ENCODE measurements at regions not wholly inside any gene's neighbourhood (a gene's known extent, or its start where the extent isn't known, plus 50 kb on each side); places are given as distances from the start of the nearest gene placed in this dataset.

DNA sequence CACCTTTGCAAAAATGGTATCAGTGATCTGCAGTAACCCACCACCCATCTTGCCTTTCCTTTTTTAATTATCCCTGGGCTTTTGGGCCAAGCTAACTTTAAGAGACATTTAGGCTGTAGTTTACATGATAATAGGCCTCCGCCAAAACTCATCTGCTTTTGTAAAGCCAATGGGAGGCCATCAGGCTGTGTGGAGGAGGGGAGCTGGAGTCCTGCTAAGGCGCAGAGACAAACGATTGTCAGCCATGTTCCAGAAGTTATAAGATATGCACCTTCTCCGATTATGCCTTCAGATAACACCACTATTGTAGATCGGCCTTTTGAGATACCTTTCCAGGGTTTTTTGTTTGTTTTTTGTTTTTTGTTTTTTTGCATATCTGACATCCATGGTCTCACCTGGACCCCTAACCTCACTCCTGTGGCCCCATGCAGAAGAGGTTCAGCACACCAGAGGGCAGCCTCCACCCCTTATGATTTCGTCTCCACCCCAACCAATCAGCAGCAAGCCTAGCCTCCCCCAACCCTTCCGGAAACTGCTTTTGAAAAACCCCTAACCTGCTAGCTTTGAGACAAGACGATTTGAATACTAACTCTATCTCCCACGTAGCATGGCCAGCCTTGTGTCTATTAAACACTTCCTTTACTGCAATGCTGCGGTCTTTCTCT lies 113.9 kb upstream of the UBL3 start:
- no peaks in the 10 kb centered on the region for H3K27me3 ChIP-seq (replicated peaks in 1 of 4; ENCODE audit: control extremely low read depth in 1 of 4, control insufficient read depth in 3 of 4, insufficient read depth in 4 of 4, low read length in 3 of 4)
- H3K4me2 ChIP-seq (replicated peaks; ENCODE audit: low read depth, low read length, poor library complexity, severe bottlenecking): no peak overlapping the region
- H3K4me3 ChIP-seq (ENCODE audit: control extremely low read depth in 1 of 5, extremely low read depth in 1 of 5, insufficient read depth in 1 of 5, low read depth in 2 of 5, low read length in 4 of 5): no peak overlapping the region
- no peak for DNase-seq
- Mint-ChIP-seq H3K4me1 (no peaks in the 10 kb centered on the region), H3K27ac (no peak overlapping the region), H3K27me3 (peaks cover 4% of the 10 kb centered on the region), H3K9me3 (ENCODE audit: insufficient read depth) (peaks cover 3% of the 10 kb centered on the region), H3K4me3 (no peak overlapping the region)
- no peaks in the 10 kb centered on the region for H3K4me1 ChIP-seq (ENCODE audit: control insufficient read depth in 2 of 2, insufficient read depth in 2 of 2, low read length in 2 of 2)
- H3K9ac ChIP-seq (ENCODE audit: low read length): no peak overlapping the region
- ATAC-seq (ENCODE audit: low read depth): no peak
- H4K20me1 ChIP-seq (ENCODE audit: control insufficient read depth, insufficient read depth, low read length, poor library complexity, severe bottlenecking): no peaks in the 10 kb centered on the region
- CTCF ChIA-PET: interaction anchor here (0.7 kb wide), 1 partner anchor 23 kb away, joined by 3 read pairs; no protein-coding TSS in a partner anchor
- H3K36me3 ChIP-seq (replicated peaks in 1 of 2; ENCODE audit: control extremely low read depth in 1 of 2, control insufficient read depth in 1 of 2, extremely low read depth in 1 of 2, insufficient read depth in 2 of 2, low read length in 1 of 2): no peaks in the 10 kb centered on the region
- H3K27ac ChIP-seq (ENCODE audit: low read length in 2 of 2): no peak overlapping the region
- POLR2A ChIA-PET: no interaction called here
- 90% methylated on average over 6 of the region's 10 CpGs for WGBS (ENCODE audit: insufficient coverage)
- H3K79me2 ChIP-seq (ENCODE audit: control insufficient read depth, insufficient read depth, low read length): no peaks in the 10 kb centered on the region
- peaks cover 0 to 2% (median 0%) of the 10 kb centered on the region in 3 donors for H3K9me3 ChIP-seq (ENCODE audit: control extremely low read depth in 1 of 3, control insufficient read depth in 2 of 3, insufficient read depth in 1 of 3, low read length in 2 of 3)
- no peak for TF ChIP-seq EZH2 (IDR thresholded peaks at IDR 0.05; ENCODE audit: borderline replicate concordance, insufficient read depth, low read depth, low read length, poor library complexity, severe bottlenecking)
- TF ChIP-seq, protein P1, sequence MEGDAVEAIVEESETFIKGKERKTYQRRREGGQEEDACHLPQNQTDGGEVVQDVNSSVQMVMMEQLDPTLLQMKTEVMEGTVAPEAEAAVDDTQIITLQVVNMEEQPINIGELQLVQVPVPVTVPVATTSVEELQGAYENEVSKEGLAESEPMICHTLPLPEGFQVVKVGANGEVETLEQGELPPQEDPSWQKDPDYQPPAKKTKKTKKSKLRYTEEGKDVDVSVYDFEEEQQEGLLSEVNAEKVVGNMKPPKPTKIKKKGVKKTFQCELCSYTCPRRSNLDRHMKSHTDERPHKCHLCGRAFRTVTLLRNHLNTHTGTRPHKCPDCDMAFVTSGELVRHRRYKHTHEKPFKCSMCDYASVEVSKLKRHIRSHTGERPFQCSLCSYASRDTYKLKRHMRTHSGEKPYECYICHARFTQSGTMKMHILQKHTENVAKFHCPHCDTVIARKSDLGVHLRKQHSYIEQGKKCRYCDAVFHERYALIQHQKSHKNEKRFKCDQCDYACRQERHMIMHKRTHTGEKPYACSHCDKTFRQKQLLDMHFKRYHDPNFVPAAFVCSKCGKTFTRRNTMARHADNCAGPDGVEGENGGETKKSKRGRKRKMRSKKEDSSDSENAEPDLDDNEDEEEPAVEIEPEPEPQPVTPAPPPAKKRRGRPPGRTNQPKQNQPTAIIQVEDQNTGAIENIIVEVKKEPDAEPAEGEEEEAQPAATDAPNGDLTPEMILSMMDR (IDR thresholded peaks at IDR 0.05): no peak
- intact Hi-C loops (cut with micrococcal nuclease): no loop called here
- no peak overlapping the region for H2AFZ ChIP-seq (ENCODE audit: insufficient read depth, low read depth, low read length, poor library complexity, severe bottlenecking)

GRCh38 chr13:29963089-29963488 lies 112.7 kb upstream of the UBL3 start:
- Histone ChIP-seq H4K20me1 (ENCODE audit: control insufficient read depth, insufficient read depth, low read length, poor library complexity, severe bottlenecking) (no peaks in the 10 kb centered on the region), H3K9me3 (ENCODE audit: control extremely low read depth in 1 of 3, control insufficient read depth in 2 of 3, insufficient read depth in 1 of 3, low read length in 2 of 3) (peaks cover 0 to 2% (median 0%) of the 10 kb centered on the region in 3 donors), H2AFZ (ENCODE audit: insufficient read depth, low read depth, low read length, poor library complexity, severe bottlenecking) (no peak overlapping the region), H3K27me3 (replicated peaks in 1 of 4; ENCODE audit: control extremely low read depth in 1 of 4, control insufficient read depth in 3 of 4, insufficient read depth in 4 of 4, low read length in 3 of 4) (no peaks in the 10 kb centered on the region), H3K79me2 (ENCODE audit: control insufficient read depth, insufficient read depth, low read length) (no peaks in the 10 kb centered on the region), H3K4me2 (replicated peaks; ENCODE audit: low read depth, low read length, poor library complexity, severe bottlenecking) (no peak overlapping the region), H3K9ac (ENCODE audit: low read length) (no peak overlapping the region), H3K27ac (ENCODE audit: low read length in 2 of 2) (no peak overlapping the region), H3K36me3 (replicated peaks in 1 of 2; ENCODE audit: control extremely low read depth in 1 of 2, control insufficient read depth in 1 of 2, extremely low read depth in 1 of 2, insufficient read depth in 2 of 2, low read length in 1 of 2) (no peaks in the 10 kb centered on the region), H3K4me3 (ENCODE audit: control extremely low read depth in 1 of 5, extremely low read depth in 1 of 5, insufficient read depth in 1 of 5, low read depth in 2 of 5, low read length in 4 of 5) (no peak overlapping the region), H3K4me1 (ENCODE audit: control insufficient read depth in 2 of 2, insufficient read depth in 2 of 2, low read length in 2 of 2) (no peaks in the 10 kb centered on the region)
- TF ChIP-seq EZH2 (IDR thresholded peaks at IDR 0.05; ENCODE audit: borderline replicate concordance, insufficient read depth, low read depth, low read length, poor library complexity, severe bottlenecking): no peak
- TF ChIP-seq, protein P1 (IDR thresholded peaks at IDR 0.05): no peak
- Mint-ChIP-seq H3K27ac (no peak overlapping the region), H3K27me3 (peaks cover 4% of the 10 kb centered on the region), H3K4me1 (no peaks in the 10 kb centered on the region), H3K9me3 (ENCODE audit: insufficient read depth) (no peaks in the 10 kb centered on the region), H3K4me3 (no peak overlapping the region)
- WGBS (ENCODE audit: insufficient coverage): no CpG with 5 or more reads among the region's 3 CpGs
- intact Hi-C loops (cut with micrococcal nuclease): no loop called here
- no peak for ATAC-seq (ENCODE audit: low read depth)
- no peak for DNase-seq
- CTCF ChIA-PET: no interaction called here
- POLR2A ChIA-PET: no interaction called here

Data from B cell (primary cell).